Gastrocnemius medialis (tissue), 4 donors: ENCODE measurements at regions not wholly inside any gene's neighbourhood (a gene's known extent, or its start where the extent isn't known, plus 50 kb on each side); places are given as distances from the start of the nearest gene placed in this dataset.

ENCODE experiments used
- CTCF ChIP-seq, 5 experiments: fragments of 450-650 bp in 3 of 5; fragments of 200-600 bp in 2 of 5; sonication (generic) in 2 of 5; IDR thresholded peaks in 4 of 5; conservative IDR thresholded peaks in 1 of 5; 1 replicate in 4 of 5; 2 replicates in 1 of 5; pipeline ENCODE4 v1.5.1; 2016 to 2019; ENCODE audit warnings: antibody characterized with exemption in 5 of 5, mild to moderate bottlenecking in 3 of 5, moderate library complexity in 3 of 5
- POLR2A ChIP-seq, 2 donors: fragments of 450-650 bp; IDR thresholded peaks; one replicate each; pipeline ENCODE4 v1.6.1; 2017; ENCODE audit warnings: antibody characterized with exemption in 2 of 2, mild to moderate bottlenecking in 2 of 2, moderate library complexity in 2 of 2

- TF ChIP-seq CTCF (IDR thresholded peaks at IDR 0.05 in 4 of 5, conservative IDR thresholded peaks at IDR 0.05 in 1 of 5) (no peak), POLR2A (IDR thresholded peaks at IDR 0.05) (no peak)
Observed at GRCh38 chr21:26756491-26757159, 88.6 kb downstream of the ADAMTS1 start.
